ENCODE measurements at regions not wholly inside any gene's neighbourhood (a gene's known extent, or its start where the extent isn't known, plus 50 kb on each side); places are given as distances from the start of the nearest gene placed in this dataset.

- no peaks in the 10 kb centered on the region for H3K4me1 ChIP-seq
- ATAC-seq (no peak), DNase-seq (ENCODE audit: low read depth in 1 of 2, low spot score in 1 of 2) (no peak), FAIRE-seq (no peak)
- H3K4me3 ChIP-seq, result no peak overlapping the region
- ChIA-PET CTCF (no interaction called here), POLR2A (no interaction called here)
- 68% methylated on average over 3 of the region's 3 CpGs for WGBS (ENCODE audit: missing lambda C conversion rate)
- no peaks in the 10 kb centered on the region for H3K9me3 ChIP-seq
- H3K27ac ChIP-seq, result no peak overlapping the region
- H3K4me2 ChIP-seq, result no peak overlapping the region
- TF ChIP-seq, protein P1, sequence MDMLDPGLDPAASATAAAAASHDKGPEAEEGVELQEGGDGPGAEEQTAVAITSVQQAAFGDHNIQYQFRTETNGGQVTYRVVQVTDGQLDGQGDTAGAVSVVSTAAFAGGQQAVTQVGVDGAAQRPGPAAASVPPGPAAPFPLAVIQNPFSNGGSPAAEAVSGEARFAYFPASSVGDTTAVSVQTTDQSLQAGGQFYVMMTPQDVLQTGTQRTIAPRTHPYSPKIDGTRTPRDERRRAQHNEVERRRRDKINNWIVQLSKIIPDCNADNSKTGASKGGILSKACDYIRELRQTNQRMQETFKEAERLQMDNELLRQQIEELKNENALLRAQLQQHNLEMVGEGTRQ (IDR thresholded peaks at IDR 0.05), result no peak
- TF ChIP-seq ZNF302 (CRISPR knock-in tag; IDR thresholded peaks at IDR 0.05) (no peak), JUN (IDR thresholded peaks at IDR 0.05) (no peak), CBX2 (IDR thresholded peaks at IDR 0.05; ENCODE audit: borderline replicate concordance, low read depth) (no peak), TFCP2L1 (CRISPR knock-in tag; IDR thresholded peaks at IDR 0.05) (no peak), ELK1 (IDR thresholded peaks at IDR 0.05; ENCODE audit: low read depth, low read length) (no peak), NFE2L2 (conservative IDR thresholded peaks at IDR 0.05; ENCODE audit: low read length) (no peak), FOSB (CRISPR knock-in tag; IDR thresholded peaks at IDR 0.05) (no peak), HDAC2 (IDR thresholded peaks at IDR 0.05) (no peak), MAZ (IDR thresholded peaks at IDR 0.05; ENCODE audit: borderline replicate concordance, low read depth, low read length) (no peak), EHF (CRISPR knock-in tag; IDR thresholded peaks at IDR 0.05) (no peak), JUNB (IDR thresholded peaks at IDR 0.05) (no peak), HOXA7 (CRISPR knock-in tag; IDR thresholded peaks at IDR 0.05) (no peak), CTCF (IDR thresholded peaks at IDR 0.05) (no peak), POLR2A (IDR thresholded peaks at IDR 0.05; ENCODE audit: low read length) (no peak), ESRRA (IDR thresholded peaks at IDR 0.05; ENCODE audit: borderline replicate concordance, low read length) (no peak), RFX5 (IDR thresholded peaks at IDR 0.05) (no peak), EHMT2 (IDR thresholded peaks at IDR 0.05; ENCODE audit: low read depth) (no peak), HMGXB4 (CRISPR knock-in tag; IDR thresholded peaks at IDR 0.05; ENCODE audit: borderline replicate concordance) (no peak)
Measured at GRCh38 chr16:54398986-54399385, 112.4 kb upstream of the IRX3 start.

GRCh38 chr16:54397838-54398237 lies 111.3 kb upstream of the IRX3 start:
- TF ChIP-seq PBX3 (IDR thresholded peaks at IDR 0.05) (no peak), JUNB (IDR thresholded peaks at IDR 0.05) (no peak), ESRRA (IDR thresholded peaks at IDR 0.05; ENCODE audit: borderline replicate concordance, low read length) (no peak), HEYL (CRISPR knock-in tag; IDR thresholded peaks at IDR 0.05) (no peak), ATOH8 (CRISPR knock-in tag; IDR thresholded peaks at IDR 0.05; ENCODE audit: low read depth) (no peak), MAFK (IDR thresholded peaks at IDR 0.05; ENCODE audit: partially characterized antibody) (no peak), HOXB13 (CRISPR knock-in tag; IDR thresholded peaks at IDR 0.05; ENCODE audit: low read depth) (no peak), KDM1A (IDR thresholded peaks at IDR 0.05; ENCODE audit: low read depth) (no peak), HDAC2 (IDR thresholded peaks at IDR 0.05) (no peak), FOXS1 (CRISPR knock-in tag; IDR thresholded peaks at IDR 0.05) (no peak), FOSB (CRISPR knock-in tag; IDR thresholded peaks at IDR 0.05) (no peak), CHD4 (IDR thresholded peaks at IDR 0.05; ENCODE audit: borderline replicate concordance) (no peak), CHD2 (IDR thresholded peaks at IDR 0.05; ENCODE audit: low read length, partially characterized antibody) (no peak), TP53 (CRISPR knock-in tag; IDR thresholded peaks at IDR 0.05) (no peak), RCOR1 (IDR thresholded peaks at IDR 0.05; ENCODE audit: low read depth, low read length) (no peak), SREBF2 (IDR thresholded peaks at IDR 0.05) (no peak)
- CTCF ChIA-PET, result no interaction called here
- H3K4me3 ChIP-seq, result no peak overlapping the region
- no peak for FAIRE-seq
- POLR2A ChIA-PET, result no interaction called here
- no peaks in the 10 kb centered on the region for H3K9me3 ChIP-seq
- no peak for DNase-seq (ENCODE audit: low read depth in 1 of 2, low spot score in 1 of 2)
- 14% methylated on average over 3 of the region's 3 CpGs for WGBS (ENCODE audit: missing lambda C conversion rate)
- no peak overlapping the region for H3K4me2 ChIP-seq
- no peaks in the 10 kb centered on the region for H3K4me1 ChIP-seq
- ATAC-seq, result no peak
- no peak overlapping the region for H3K27ac ChIP-seq

All from A549 (cell line).